Neural progenitor cell (in vitro differentiated cells): ENCODE measurements at regions not wholly inside any gene's neighbourhood (a gene's known extent, or its start where the extent isn't known, plus 50 kb on each side); places are given as distances from the start of the nearest gene placed in this dataset.

Experiments
- DNase-seq: peaks from one replicate; pipeline ENCODE4 v3.0.0-alpha.2; 2016; ENCODE audit warnings: low spot score
- H2AFZ ChIP-seq: fragments of 200-600 bp; sonication (generic); replicated peaks from 2 replicates; pipeline ENCODE4 v1.6.1; 2016; ENCODE audit warnings: antibody characterized with exemption
- H3F3A ChIP-seq: fragments of 200-600 bp; sonication (generic); 2 replicates; pipeline ENCODE4 v1.6.1; 2016; ENCODE audit warnings: antibody characterized with exemption, low read depth
- H3K27ac ChIP-seq: fragments of 200-600 bp; sonication (generic); 2 replicates; pipeline ENCODE4 v1.5.1; 2016; ENCODE audit warnings: mild to moderate bottlenecking
- H3K27me3 ChIP-seq: fragments of 200-600 bp; sonication (generic); 2 replicates; pipeline ENCODE4 v1.6.1; 2016; ENCODE audit warnings: mild to moderate bottlenecking, moderate library complexity
- H3K36me3 ChIP-seq: fragments of 200-600 bp; sonication (generic); 2 replicates; pipeline ENCODE4 v1.5.1; 2016
- H3K4me1 ChIP-seq: fragments of 200-600 bp; sonication (generic); 2 replicates; pipeline ENCODE4 v1.6.1; 2016; ENCODE audit warnings: mixed run types
- H3K4me2 ChIP-seq: fragments of 200-600 bp; sonication (generic); 2 replicates; pipeline ENCODE4 v1.6.1; 2016
- H3K4me3 ChIP-seq: fragments of 200-600 bp; sonication (generic); 2 replicates; pipeline ENCODE4 v1.5.1; 2016
- H3K79me2 ChIP-seq: fragments of 200-600 bp; sonication (generic); 2 replicates; pipeline ENCODE4 v1.6.1; 2016; ENCODE audit warnings: low read depth
- H3K9ac ChIP-seq: fragments of 200-600 bp; sonication (generic); 2 replicates; pipeline ENCODE4 v1.6.1; 2016
- H3K9me3 ChIP-seq: fragments of 200-600 bp; sonication (generic); 2 replicates; pipeline ENCODE4 v1.5.1; 2016; ENCODE audit warnings: low read depth
- H4K20me1 ChIP-seq: fragments of 200-600 bp; sonication (generic); 2 replicates; pipeline ENCODE4 v1.6.1; 2016; ENCODE audit warnings: low read depth
- H3K27ac Mint-ChIP-seq: 3 replicates; pipeline ENCODE4 v1.8.0; 2021; ENCODE audit warnings: mixed read lengths
- H3K27me3 Mint-ChIP-seq: 2 replicates; pipeline ENCODE4 v1.8.0; 2022; ENCODE audit warnings: low read depth, mild to moderate bottlenecking, inconsistent platforms, moderate library complexity, mixed read lengths; ENCODE audit not compliant: insufficient read depth
- H3K36me3 Mint-ChIP-seq: 3 replicates; pipeline ENCODE4 v1.8.0; 2021; ENCODE audit warnings: mixed read lengths
- H3K4me1 Mint-ChIP-seq: 3 replicates; pipeline ENCODE4 v1.8.0; 2021; ENCODE audit warnings: mixed read lengths
- H3K4me3 Mint-ChIP-seq: 3 replicates; pipeline ENCODE4 v1.8.0; 2021; ENCODE audit warnings: mild to moderate bottlenecking, moderate library complexity, mixed read lengths
- H3K9me3 Mint-ChIP-seq: 3 replicates; pipeline ENCODE4 v1.8.0; 2020; ENCODE audit warnings: mixed read lengths
- EZH2 ChIP-seq: fragments of 200-600 bp; sonication (generic); IDR thresholded peaks from 2 replicates; pipeline ENCODE4 v1.6.1; 2017; ENCODE audit warnings: antibody characterized with exemption, mild to moderate bottlenecking, moderate library complexity
- EZH2phosphoT487 ChIP-seq: fragments of 200-600 bp; sonication (generic); IDR thresholded peaks from 2 replicates; pipeline ENCODE4 v1.6.1; 2017; ENCODE audit warnings: antibody characterized with exemption
- TF ChIP-seq, protein P1 (sequence below): fragments of 200-600 bp; sonication (generic); IDR thresholded peaks from 2 replicates; pipeline ENCODE4 v1.5.1; 2017; ENCODE audit warnings: antibody characterized with exemption, mild to moderate bottlenecking

DNA sequence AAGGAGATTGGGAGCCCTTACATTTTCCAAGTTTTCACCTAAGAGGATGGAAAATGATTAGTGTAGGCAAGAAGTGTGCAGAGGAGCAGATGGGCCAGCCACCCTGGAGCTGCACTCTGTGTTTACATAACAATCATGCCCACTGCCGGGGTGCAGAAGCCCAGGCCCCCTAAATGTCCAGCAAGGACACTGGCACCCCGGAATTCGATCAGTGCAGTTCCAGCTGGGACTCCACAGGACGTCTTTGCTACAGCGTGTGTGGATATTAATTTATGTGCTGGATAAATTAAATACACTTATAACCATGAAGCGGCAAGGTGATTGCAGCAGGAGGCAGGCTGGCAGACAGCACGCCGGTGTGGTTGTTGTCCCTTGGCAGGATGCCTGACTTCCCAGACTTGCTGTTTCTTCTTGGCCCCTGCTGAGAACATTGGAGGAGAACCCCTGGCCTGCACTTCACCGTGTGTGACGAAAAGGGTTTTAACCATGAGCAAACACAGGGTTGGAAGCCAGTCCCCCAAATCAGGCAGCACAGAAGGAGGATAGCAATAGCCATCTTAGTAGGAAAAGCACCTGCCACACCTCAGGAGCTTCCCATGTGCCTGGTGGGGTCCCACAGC is 73.7 kb downstream of the GADD45G start:
- Histone ChIP-seq H3K36me3 (no peaks in the 10 kb centered on the region), H4K20me1 (peaks cover 44% of the 10 kb centered on the region), H3K9ac (no peak overlapping the region), H2AFZ (no peak overlapping the region), H3K4me2 (peak overlapping the region; percentile 86), H3K4me1 (peaks cover 43% of the 10 kb centered on the region), H3F3A (peaks cover 43% of the 10 kb centered on the region), H3K27me3 (peaks cover 61% of the 10 kb centered on the region), H3K79me2 (no peaks in the 10 kb centered on the region), H3K4me3 (peak overlapping the region; percentile 42), H3K27ac (peak overlapping the region; percentile 41), H3K9me3 (no peaks in the 10 kb centered on the region)
- TF ChIP-seq EZH2 (no peak), EZH2phosphoT487 (no peak)
- TF ChIP-seq, protein P1, sequence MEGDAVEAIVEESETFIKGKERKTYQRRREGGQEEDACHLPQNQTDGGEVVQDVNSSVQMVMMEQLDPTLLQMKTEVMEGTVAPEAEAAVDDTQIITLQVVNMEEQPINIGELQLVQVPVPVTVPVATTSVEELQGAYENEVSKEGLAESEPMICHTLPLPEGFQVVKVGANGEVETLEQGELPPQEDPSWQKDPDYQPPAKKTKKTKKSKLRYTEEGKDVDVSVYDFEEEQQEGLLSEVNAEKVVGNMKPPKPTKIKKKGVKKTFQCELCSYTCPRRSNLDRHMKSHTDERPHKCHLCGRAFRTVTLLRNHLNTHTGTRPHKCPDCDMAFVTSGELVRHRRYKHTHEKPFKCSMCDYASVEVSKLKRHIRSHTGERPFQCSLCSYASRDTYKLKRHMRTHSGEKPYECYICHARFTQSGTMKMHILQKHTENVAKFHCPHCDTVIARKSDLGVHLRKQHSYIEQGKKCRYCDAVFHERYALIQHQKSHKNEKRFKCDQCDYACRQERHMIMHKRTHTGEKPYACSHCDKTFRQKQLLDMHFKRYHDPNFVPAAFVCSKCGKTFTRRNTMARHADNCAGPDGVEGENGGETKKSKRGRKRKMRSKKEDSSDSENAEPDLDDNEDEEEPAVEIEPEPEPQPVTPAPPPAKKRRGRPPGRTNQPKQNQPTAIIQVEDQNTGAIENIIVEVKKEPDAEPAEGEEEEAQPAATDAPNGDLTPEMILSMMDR, result no peak
- peaks cover 42% of the 10 kb centered on the region for H3K27me3 Mint-ChIP-seq
- DNase-seq, result peak; percentile 34
- peaks cover 7% of the 10 kb centered on the region for H3K9me3 Mint-ChIP-seq
- peaks cover 74% of the 10 kb centered on the region for H3K4me1 Mint-ChIP-seq
- H3K4me3 Mint-ChIP-seq, result peak overlapping the region; percentile 67
- H3K27ac Mint-ChIP-seq, result peak overlapping the region; percentile 90
- H3K36me3 Mint-ChIP-seq, result no peaks in the 10 kb centered on the region

DNA sequence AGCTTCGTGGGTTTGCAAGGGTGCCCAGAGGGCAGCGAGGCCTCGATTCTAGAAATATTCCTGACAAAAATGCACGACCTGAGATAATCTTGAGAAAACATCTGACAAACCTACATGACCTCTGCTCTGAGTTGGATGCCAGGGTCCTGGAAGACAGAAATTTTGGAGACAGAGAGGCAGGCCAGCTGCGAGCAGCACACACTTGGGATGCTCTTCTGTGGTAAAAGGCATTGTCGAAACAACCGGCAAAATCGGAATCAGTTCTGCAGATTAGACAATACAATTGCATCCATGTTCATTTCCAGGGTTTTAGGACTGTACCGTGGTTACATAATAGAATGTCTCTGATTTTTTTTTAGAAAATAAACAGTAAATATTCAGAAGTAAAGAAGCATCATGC is 74.2 kb downstream of the GADD45G start:
- no peak overlapping the region for H2AFZ ChIP-seq
- H3K36me3 ChIP-seq, result no peaks in the 10 kb centered on the region
- peaks cover 42% of the 10 kb centered on the region for H3K27me3 Mint-ChIP-seq
- peaks cover 43% of the 10 kb centered on the region for H3K4me1 ChIP-seq
- no peak overlapping the region for H3K9ac ChIP-seq
- peak overlapping the region; percentile 86 for H3K4me2 ChIP-seq
- peak overlapping the region; percentile 67 for H3K4me3 Mint-ChIP-seq
- H4K20me1 ChIP-seq, result peaks cover 44% of the 10 kb centered on the region
- no peak for DNase-seq
- no peak overlapping the region for H3K4me3 ChIP-seq
- no peaks in the 10 kb centered on the region for H3K79me2 ChIP-seq
- H3K27ac ChIP-seq, result no peak overlapping the region
- H3K4me1 Mint-ChIP-seq, result peaks cover 74% of the 10 kb centered on the region
- peaks cover 7% of the 10 kb centered on the region for H3K9me3 Mint-ChIP-seq
- H3K9me3 ChIP-seq, result no peaks in the 10 kb centered on the region
- no peaks in the 10 kb centered on the region for H3K36me3 Mint-ChIP-seq
- peaks cover 43% of the 10 kb centered on the region for H3F3A ChIP-seq
- peak overlapping the region; percentile 90 for H3K27ac Mint-ChIP-seq
- peaks cover 60% of the 10 kb centered on the region for H3K27me3 ChIP-seq
- TF ChIP-seq EZH2, result no peak

DNA sequence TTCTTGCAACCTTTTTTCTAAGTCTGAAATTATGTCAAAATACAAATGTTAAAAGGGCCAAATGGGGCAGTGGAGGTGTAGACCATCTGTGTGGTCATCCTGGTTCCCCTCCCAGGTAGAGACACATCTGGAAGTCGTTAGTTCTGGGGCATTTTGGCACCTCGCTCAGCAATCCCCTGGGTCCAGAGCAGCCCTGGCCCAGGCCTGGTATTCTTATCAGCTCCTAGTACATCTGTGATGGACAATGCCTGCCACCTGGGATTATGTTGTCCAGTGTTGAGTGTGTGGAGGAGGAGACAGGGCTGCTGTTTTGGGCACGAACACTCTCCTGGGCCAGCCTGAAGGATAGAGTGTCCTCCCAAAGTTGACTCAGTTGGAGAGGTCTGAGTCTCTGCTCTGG is 74.8 kb downstream of the GADD45G start:
- Histone ChIP-seq H3K4me2 (no peak overlapping the region), H3K27me3 (peaks cover 60% of the 10 kb centered on the region), H3K36me3 (no peaks in the 10 kb centered on the region), H3K79me2 (no peaks in the 10 kb centered on the region), H3F3A (peaks cover 39% of the 10 kb centered on the region), H3K9me3 (no peaks in the 10 kb centered on the region), H3K4me3 (no peak overlapping the region), H3K4me1 (peaks cover 42% of the 10 kb centered on the region), H2AFZ (no peak overlapping the region), H4K20me1 (peaks cover 42% of the 10 kb centered on the region), H3K9ac (no peak overlapping the region), H3K27ac (no peak overlapping the region)
- Mint-ChIP-seq H3K36me3 (no peaks in the 10 kb centered on the region), H3K9me3 (peaks cover 6% of the 10 kb centered on the region), H3K27ac (peak overlapping the region; percentile 63), H3K27me3 (peaks cover 40% of the 10 kb centered on the region), H3K4me1 (peaks cover 69% of the 10 kb centered on the region), H3K4me3 (peak overlapping the region; percentile 21)
- TF ChIP-seq EZH2phosphoT487 (no peak), EZH2 (no peak)
- TF ChIP-seq, protein P1, result no peak
- no peak for DNase-seq
